ENCODE measurements at regions not wholly inside any gene's neighbourhood (a gene's known extent, or its start where the extent isn't known, plus 50 kb on each side); places are given as distances from the start of the nearest gene placed in this dataset.

- no peak for TF ChIP-seq CTCF (IDR thresholded peaks at IDR 0.05)
- intact Hi-C loops (cut with DNase I): no loop called here
- H3K4me1 ChIP-seq: no peaks in the 10 kb centered on the region
- no peaks in the 10 kb centered on the region for H3K9me3 ChIP-seq
- no peak overlapping the region for H3K4me3 ChIP-seq
- H3K36me3 ChIP-seq: no peaks in the 10 kb centered on the region
- no peaks in the 10 kb centered on the region for H3K27me3 ChIP-seq
- H3K27ac ChIP-seq: no peak overlapping the region
- DNase-seq (ENCODE audit: low spot score in 2 of 2): no peak
Measured at GRCh38 chr16:61332461-61332860, 703.8 kb downstream of the CDH8 start.

- intact Hi-C loops (cut with DNase I): no loop called here
- DNase-seq (ENCODE audit: low spot score in 2 of 2): no peak
- no peaks in the 10 kb centered on the region for H3K27me3 ChIP-seq
- no peaks in the 10 kb centered on the region for H3K4me1 ChIP-seq
- no peak overlapping the region for H3K27ac ChIP-seq
- no peaks in the 10 kb centered on the region for H3K36me3 ChIP-seq
- H3K9me3 ChIP-seq: no peaks in the 10 kb centered on the region
- no peak overlapping the region for H3K4me3 ChIP-seq
- no peak for TF ChIP-seq CTCF (IDR thresholded peaks at IDR 0.05)
Measured at GRCh38 chr16:61324044-61324443, 712.2 kb downstream of the CDH8 start.

GRCh38 chr16:61323456-61323855 lies 712.8 kb downstream of the CDH8 start:
- H3K4me3 ChIP-seq: no peak overlapping the region
- no peaks in the 10 kb centered on the region for H3K4me1 ChIP-seq
- H3K27me3 ChIP-seq: no peaks in the 10 kb centered on the region
- no peaks in the 10 kb centered on the region for H3K9me3 ChIP-seq
- TF ChIP-seq CTCF (IDR thresholded peaks at IDR 0.05): no peak
- H3K36me3 ChIP-seq: no peaks in the 10 kb centered on the region
- intact Hi-C loops (cut with DNase I): no loop called here
- H3K27ac ChIP-seq: no peak overlapping the region
- no peak for DNase-seq (ENCODE audit: low spot score in 2 of 2)

- no peak for TF ChIP-seq CTCF (IDR thresholded peaks at IDR 0.05)
- no peaks in the 10 kb centered on the region for H3K4me1 ChIP-seq
- no peaks in the 10 kb centered on the region for H3K27me3 ChIP-seq
- intact Hi-C loops (cut with DNase I): no loop called here
- no peak overlapping the region for H3K27ac ChIP-seq
- H3K4me3 ChIP-seq: no peak overlapping the region
- H3K36me3 ChIP-seq: no peaks in the 10 kb centered on the region
- H3K9me3 ChIP-seq: no peaks in the 10 kb centered on the region
- no peak for DNase-seq (ENCODE audit: low spot score in 2 of 2)
Measured at GRCh38 chr16:61320791-61321190, 715.4 kb downstream of the CDH8 start.

GRCh38 chr16:61313931-61314330 lies 722.3 kb downstream of the CDH8 start:
- intact Hi-C loops (cut with DNase I): no loop called here
- Histone ChIP-seq H3K4me1 (no peaks in the 10 kb centered on the region), H3K4me3 (no peak overlapping the region), H3K27me3 (no peaks in the 10 kb centered on the region), H3K36me3 (no peaks in the 10 kb centered on the region), H3K9me3 (no peaks in the 10 kb centered on the region), H3K27ac (no peak overlapping the region)
- no peak for TF ChIP-seq CTCF (IDR thresholded peaks at IDR 0.05)
- no peak for DNase-seq (ENCODE audit: low spot score in 2 of 2)

- H3K9me3 ChIP-seq: no peaks in the 10 kb centered on the region
- intact Hi-C loops (cut with DNase I): no loop called here
- no peaks in the 10 kb centered on the region for H3K4me1 ChIP-seq
- no peak overlapping the region for H3K4me3 ChIP-seq
- no peak for DNase-seq (ENCODE audit: low spot score in 2 of 2)
- H3K27me3 ChIP-seq: no peaks in the 10 kb centered on the region
- no peaks in the 10 kb centered on the region for H3K36me3 ChIP-seq
- H3K27ac ChIP-seq: no peak overlapping the region
- TF ChIP-seq CTCF (IDR thresholded peaks at IDR 0.05): no peak
Measured at GRCh38 chr16:61309386-61309785, 726.9 kb downstream of the CDH8 start.
